Prostate gland (tissue), 2 donors: ENCODE measurements at regions not wholly inside any gene's neighbourhood (a gene's known extent, or its start where the extent isn't known, plus 50 kb on each side); places are given as distances from the start of the nearest gene placed in this dataset.

ENCODE experiments used
- CTCF ChIP-seq, 4 experiments: fragments of 200-600 bp in 2 of 4; fragments of 450-650 bp in 2 of 4; sonication (generic) in 2 of 4; IDR thresholded peaks; 1 replicate in 3 of 4; 2 replicates in 1 of 4; pipeline ENCODE4 v1.5.1; 2016 to 2019; ENCODE audit warnings: antibody characterized with exemption in 4 of 4, mild to moderate bottlenecking in 2 of 4, moderate library complexity in 2 of 4
- POLR2A ChIP-seq: fragments of 450-650 bp; IDR thresholded peaks from one replicate; pipeline ENCODE4 v1.6.1; 2016; ENCODE audit warnings: antibody characterized with exemption, mild to moderate bottlenecking
- POLR2AphosphoS5 ChIP-seq: sonication (generic); formaldehyde crosslinking; IDR thresholded peaks from one replicate; pipeline ENCODE4 v1.6.1; 2017; ENCODE audit warnings: antibody characterized with exemption

GRCh38 chr22:35170716-35171697 lies 86.3 kb upstream of the HMGXB4 start:
- no peak for TF ChIP-seq CTCF (IDR thresholded peaks at IDR 0.05)
- TF ChIP-seq POLR2A = no peak
- TF ChIP-seq POLR2AphosphoS5 = no peak
